Epithelial cell of esophagus (primary cell): ENCODE measurements at regions not wholly inside any gene's neighbourhood (a gene's known extent, or its start where the extent isn't known, plus 50 kb on each side); places are given as distances from the start of the nearest gene placed in this dataset.

Source experiments
- DNase-seq: peaks from one replicate; pipeline ENCODE4 v3.0.0; 2010; ENCODE audit warnings: low read depth
- H3K4me3 ChIP-seq: 2 replicates; pipeline ENCODE4 v1.5.1; 2011; ENCODE audit warnings: mild to moderate bottlenecking, low read length, control low read depth
- TF ChIP-seq, protein P1 (sequence below): IDR thresholded peaks from 2 replicates; pipeline ENCODE4 v1.5.1; 2011; ENCODE audit warnings: low read depth, mild to moderate bottlenecking, low read length, control low read depth, inconsistent platforms; ENCODE audit not compliant: insufficient read depth; ENCODE audit errors: missing control alignments

DNA sequence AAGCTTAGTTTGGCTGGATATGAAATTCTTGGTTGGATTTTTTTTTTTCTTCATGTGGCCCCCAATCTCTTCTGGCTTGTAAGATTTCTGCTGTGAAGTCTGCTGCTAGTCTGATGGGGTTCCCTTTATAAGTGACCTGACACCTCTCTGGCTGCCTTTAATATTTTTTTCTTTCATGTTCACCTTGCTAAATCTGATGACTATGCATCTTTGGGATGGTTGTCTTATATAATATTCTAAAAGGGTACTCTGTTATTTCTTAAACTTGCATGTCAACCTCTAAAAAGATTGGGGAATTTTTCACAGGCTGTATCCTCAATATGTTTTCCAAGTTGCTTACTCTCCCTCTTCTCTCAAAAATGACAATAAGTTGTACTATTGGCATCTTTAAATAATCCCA, 500.0 kb downstream of the CAAP1 start:
- DNase-seq, result no peak
- TF ChIP-seq, protein P1, sequence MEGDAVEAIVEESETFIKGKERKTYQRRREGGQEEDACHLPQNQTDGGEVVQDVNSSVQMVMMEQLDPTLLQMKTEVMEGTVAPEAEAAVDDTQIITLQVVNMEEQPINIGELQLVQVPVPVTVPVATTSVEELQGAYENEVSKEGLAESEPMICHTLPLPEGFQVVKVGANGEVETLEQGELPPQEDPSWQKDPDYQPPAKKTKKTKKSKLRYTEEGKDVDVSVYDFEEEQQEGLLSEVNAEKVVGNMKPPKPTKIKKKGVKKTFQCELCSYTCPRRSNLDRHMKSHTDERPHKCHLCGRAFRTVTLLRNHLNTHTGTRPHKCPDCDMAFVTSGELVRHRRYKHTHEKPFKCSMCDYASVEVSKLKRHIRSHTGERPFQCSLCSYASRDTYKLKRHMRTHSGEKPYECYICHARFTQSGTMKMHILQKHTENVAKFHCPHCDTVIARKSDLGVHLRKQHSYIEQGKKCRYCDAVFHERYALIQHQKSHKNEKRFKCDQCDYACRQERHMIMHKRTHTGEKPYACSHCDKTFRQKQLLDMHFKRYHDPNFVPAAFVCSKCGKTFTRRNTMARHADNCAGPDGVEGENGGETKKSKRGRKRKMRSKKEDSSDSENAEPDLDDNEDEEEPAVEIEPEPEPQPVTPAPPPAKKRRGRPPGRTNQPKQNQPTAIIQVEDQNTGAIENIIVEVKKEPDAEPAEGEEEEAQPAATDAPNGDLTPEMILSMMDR, result no peak
- no peak overlapping the region for H3K4me3 ChIP-seq

DNA sequence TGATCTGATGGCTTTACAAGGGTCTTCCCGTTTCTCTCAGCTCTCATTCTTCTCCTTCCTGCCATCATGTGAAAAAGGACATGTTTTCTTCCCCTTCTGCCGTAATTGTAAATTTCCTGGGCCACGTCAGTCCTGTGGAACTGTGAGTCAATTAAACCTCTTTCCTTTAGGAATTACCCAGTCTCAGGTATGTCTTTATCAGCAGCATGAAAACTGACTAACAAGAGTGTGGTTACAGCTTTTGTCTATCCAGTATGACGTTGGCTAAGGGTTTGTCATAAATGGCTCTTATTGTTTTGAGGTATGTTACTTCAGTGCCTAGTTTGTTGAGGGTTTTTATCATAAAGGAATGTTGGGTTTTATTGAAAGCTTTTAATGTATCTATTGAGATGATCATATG, 501.6 kb downstream of the CAAP1 start:
- H3K4me3 ChIP-seq, result no peak overlapping the region
- TF ChIP-seq, protein P1, result no peak
- peak; percentile 2 for DNase-seq

DNA sequence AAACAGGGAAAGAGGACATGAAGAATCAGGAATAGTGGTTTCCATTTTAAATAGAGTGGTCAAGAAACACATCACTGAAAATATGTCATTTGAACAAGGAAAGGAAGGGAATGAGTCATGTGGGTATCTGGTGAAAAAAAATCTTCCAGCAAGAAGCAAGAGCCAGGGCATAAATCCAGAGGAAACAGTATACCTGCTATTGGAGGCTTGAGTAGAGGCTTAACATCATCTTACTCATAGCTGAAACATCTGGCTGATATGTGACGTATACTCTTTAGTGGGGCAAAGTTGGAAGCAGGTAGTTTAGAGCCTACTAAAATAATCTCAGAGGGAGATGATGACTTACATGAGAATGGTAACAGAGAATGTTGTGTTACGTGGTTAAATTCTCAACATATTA, 517.2 kb downstream of the CAAP1 start:
- TF ChIP-seq, protein P1, result no peak
- peak; percentile 15 for DNase-seq
- no peak overlapping the region for H3K4me3 ChIP-seq

DNA sequence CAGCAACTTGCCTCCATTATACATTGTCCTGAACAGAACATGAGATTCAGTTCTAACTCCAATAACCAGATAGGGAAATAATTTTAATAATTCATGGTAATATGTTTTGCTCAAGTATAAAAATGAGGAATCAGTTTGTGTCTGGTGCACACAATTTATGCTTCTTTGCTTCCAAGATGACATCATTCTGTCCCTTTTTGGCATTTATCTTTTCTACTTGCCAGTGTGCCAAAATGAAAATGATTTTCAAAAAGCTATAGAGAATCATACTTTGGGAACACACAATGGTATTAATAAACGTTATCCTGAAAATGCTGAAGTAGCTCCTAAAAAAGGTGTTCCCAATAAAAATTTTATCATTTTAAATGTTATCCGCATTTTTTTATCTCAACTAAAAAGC, 519.0 kb downstream of the CAAP1 start:
- no peak for DNase-seq
- TF ChIP-seq, protein P1, result no peak
- H3K4me3 ChIP-seq, result no peak overlapping the region

DNA sequence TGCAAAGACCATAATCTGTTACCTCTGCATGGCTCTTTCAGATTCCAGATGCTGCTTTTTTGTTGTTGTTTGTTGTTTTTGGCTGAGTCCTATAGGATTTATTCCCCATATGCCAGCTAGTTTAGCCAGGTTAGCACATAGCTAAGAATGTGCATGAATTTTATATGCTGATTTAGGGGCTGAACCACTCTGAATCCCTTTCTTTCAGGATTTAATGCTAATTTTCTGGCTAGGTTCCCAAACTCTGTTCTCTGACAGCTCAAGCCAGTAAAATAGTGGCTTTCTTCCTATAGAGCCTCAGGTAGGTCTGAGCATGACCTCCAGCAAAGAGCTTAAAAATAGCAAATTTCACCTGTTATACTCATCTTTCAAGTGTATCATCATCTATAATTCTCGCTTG, 521.4 kb downstream of the CAAP1 start:
- DNase-seq, result no peak
- no peak overlapping the region for H3K4me3 ChIP-seq
- TF ChIP-seq, protein P1, result no peak

DNA sequence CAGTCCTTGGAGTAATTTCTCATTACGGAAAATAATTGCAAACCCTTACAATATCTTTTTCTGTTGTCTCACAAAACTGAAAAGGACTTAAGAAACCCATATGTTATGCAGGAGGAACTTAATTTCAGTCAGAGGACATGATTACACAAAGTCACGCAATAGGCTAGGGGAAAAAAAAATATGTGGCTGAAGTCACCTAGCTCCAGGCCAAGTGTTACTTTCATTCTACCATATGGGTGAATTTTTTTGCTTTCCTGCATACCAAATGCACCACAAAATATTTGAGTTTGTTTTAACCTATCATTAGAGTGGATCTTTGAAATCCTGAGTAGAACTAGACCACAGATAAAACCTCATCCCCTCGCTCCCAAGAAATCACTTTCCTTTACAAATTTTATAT, 523.5 kb downstream of the CAAP1 start:
- TF ChIP-seq, protein P1, result no peak
- no peak overlapping the region for H3K4me3 ChIP-seq
- DNase-seq, result no peak

DNA sequence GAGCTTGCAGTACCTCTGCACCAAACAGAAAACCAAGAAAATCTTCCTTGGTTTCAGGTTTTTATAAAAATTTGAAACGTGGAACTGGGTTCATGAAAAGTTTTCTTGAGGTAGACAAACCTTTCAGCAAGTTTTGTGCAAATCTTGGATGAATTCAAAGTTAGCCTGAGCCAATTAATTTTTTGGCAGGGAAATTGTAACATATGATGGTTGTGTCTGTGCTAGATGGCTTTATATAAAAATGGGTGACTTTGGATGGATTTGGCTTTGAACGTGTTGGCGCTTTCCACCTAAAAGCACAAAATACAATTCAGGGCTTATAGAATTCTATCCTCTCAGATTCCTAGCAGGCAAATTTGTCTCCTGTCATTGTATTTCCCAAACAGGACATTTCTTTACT, 524.4 kb downstream of the CAAP1 start:
- TF ChIP-seq, protein P1, result no peak

More for the DNA sequence above, 524.4 kb downstream of the CAAP1 start:
- no peak for DNase-seq
- no peak overlapping the region for H3K4me3 ChIP-seq
